ENCODE measurements at regions not wholly inside any gene's neighbourhood (a gene's known extent, or its start where the extent isn't known, plus 50 kb on each side); places are given as distances from the start of the nearest gene placed in this dataset.

GRCh38 chr15:85847031-85847430, 52.3 kb upstream of the KLHL25 start:
- no peak for TF ChIP-seq TEAD4 (IDR thresholded peaks at IDR 0.05)

GRCh38 chr15:85849946-85850345, 55.2 kb upstream of the KLHL25 start:
- TF ChIP-seq ZBTB7A (IDR thresholded peaks at IDR 0.05; ENCODE audit: low read depth), result no peak
- no peak for TF ChIP-seq YY1 (IDR thresholded peaks at IDR 0.05; ENCODE audit: low read depth)
- no peak for TF ChIP-seq CREB1 (IDR thresholded peaks at IDR 0.05; ENCODE audit: low read depth)
- TF ChIP-seq REST (IDR thresholded peaks at IDR 0.05; ENCODE audit: low read depth), result no peak
- no peak for TF ChIP-seq NFIC (IDR thresholded peaks at IDR 0.05)
- no peak for TF ChIP-seq EP300 (IDR thresholded peaks at IDR 0.05; ENCODE audit: borderline replicate concordance)
- TF ChIP-seq TEAD4 (IDR thresholded peaks at IDR 0.05), result no peak
- no peak for TF ChIP-seq USF1 (IDR thresholded peaks at IDR 0.05)
- no peak for TF ChIP-seq TAF1 (IDR thresholded peaks at IDR 0.05; ENCODE audit: low read depth)
- no peak for TF ChIP-seq MAX (IDR thresholded peaks at IDR 0.05)
- TF ChIP-seq FOXM1 (IDR thresholded peaks at IDR 0.05; ENCODE audit: borderline replicate concordance, low read depth), result no peak
- TF ChIP-seq TCF12 (IDR thresholded peaks at IDR 0.05; ENCODE audit: low read depth), result no peak
- TF ChIP-seq CEBPB (IDR thresholded peaks at IDR 0.05), result no peak
- TF ChIP-seq EGR1 (IDR thresholded peaks at IDR 0.05), result no peak
- no peak for TF ChIP-seq RAD21 (IDR thresholded peaks at IDR 0.05; ENCODE audit: low read depth)

GRCh38 chr15:85852969-85853368, 58.2 kb upstream of the KLHL25 start:
- no peak for TF ChIP-seq TEAD4 (IDR thresholded peaks at IDR 0.05)
- no peak for TF ChIP-seq MAX (IDR thresholded peaks at IDR 0.05)
- TF ChIP-seq EP300 (IDR thresholded peaks at IDR 0.05; ENCODE audit: borderline replicate concordance), result no peak
- TF ChIP-seq TCF12 (IDR thresholded peaks at IDR 0.05; ENCODE audit: low read depth), result no peak
- TF ChIP-seq EGR1 (IDR thresholded peaks at IDR 0.05), result no peak
- TF ChIP-seq FOXM1 (IDR thresholded peaks at IDR 0.05; ENCODE audit: borderline replicate concordance, low read depth), result no peak
- no peak for TF ChIP-seq CREB1 (IDR thresholded peaks at IDR 0.05; ENCODE audit: low read depth)
- no peak for TF ChIP-seq NFIC (IDR thresholded peaks at IDR 0.05)
- TF ChIP-seq YY1 (IDR thresholded peaks at IDR 0.05; ENCODE audit: low read depth), result no peak
- TF ChIP-seq USF1 (IDR thresholded peaks at IDR 0.05), result no peak
- no peak for TF ChIP-seq TAF1 (IDR thresholded peaks at IDR 0.05; ENCODE audit: low read depth)
- TF ChIP-seq ZBTB7A (IDR thresholded peaks at IDR 0.05; ENCODE audit: low read depth), result no peak
- no peak for TF ChIP-seq CEBPB (IDR thresholded peaks at IDR 0.05)
- no peak for TF ChIP-seq REST (IDR thresholded peaks at IDR 0.05; ENCODE audit: low read depth)
- TF ChIP-seq RAD21 (IDR thresholded peaks at IDR 0.05; ENCODE audit: low read depth), result no peak

- peak; percentile 90 for TF ChIP-seq RAD21 (IDR thresholded peaks at IDR 0.05; ENCODE audit: low read depth)
- TF ChIP-seq FOXM1 (IDR thresholded peaks at IDR 0.05; ENCODE audit: borderline replicate concordance, low read depth), result no peak
These were observed 59.8 kb upstream of the KLHL25 start for GRCh38 chr15:85854345-85855097.

- no peak for TF ChIP-seq USF1 (IDR thresholded peaks at IDR 0.05)
- no peak for TF ChIP-seq TEAD4 (IDR thresholded peaks at IDR 0.05)
- peak; percentile 90 for TF ChIP-seq RAD21 (IDR thresholded peaks at IDR 0.05; ENCODE audit: low read depth)
These were observed 64.1 kb upstream of the KLHL25 start for GRCh38 chr15:85858586-85859375.

Data from Ishikawa (cell line).